ENCODE measurements at regions not wholly inside any gene's neighbourhood (a gene's known extent, or its start where the extent isn't known, plus 50 kb on each side); places are given as distances from the start of the nearest gene placed in this dataset.

GRCh38 chr21:26684889-26685288 lies 111.8 kb upstream of the CYYR1 start:
- H4K8ac ChIP-seq (ENCODE audit: low read depth in 2 of 2, low read length in 2 of 2) = no peak overlapping the region
- no CpG with 5 or more reads among the region's 4 CpGs for WGBS, 2 experiments (ENCODE audit: extremely low coverage in 2 of 2, insufficient read length in 1 of 2)
- intact Hi-C loops (cut with micrococcal nuclease) = no loop called here

More at GRCh38 chr21:26684889-26685288, 111.8 kb upstream of the CYYR1 start:
- H3K4me2 ChIP-seq (ENCODE audit: low read depth, low read length) = no peak overlapping the region
- ATAC-seq (ENCODE audit: low read depth) (no peak), DNase-seq (no peak)
- no peak overlapping the region for H3K4me3 ChIP-seq (ENCODE audit: insufficient read depth, low read depth, low read length)
- no peak overlapping the region for H3K18ac ChIP-seq (ENCODE audit: low read depth, low read length)
- no peaks in the 10 kb centered on the region for H3K36me3 ChIP-seq (ENCODE audit: control insufficient read depth, insufficient read depth, low read length)
- H2AK9ac ChIP-seq (replicated peaks; ENCODE audit: low read depth, low read length, poor library complexity) = no peak overlapping the region
- H3K79me1 ChIP-seq (ENCODE audit: low read depth in 1 of 2, low read length in 2 of 2) = no peaks in the 10 kb centered on the region
- no peaks in the 10 kb centered on the region for H4K20me1 ChIP-seq (ENCODE audit: insufficient read depth, low read length)
- no peaks in the 10 kb centered on the region for H3K27me3 ChIP-seq (ENCODE audit: control insufficient read depth, insufficient read depth, low read length)
- H3K27ac ChIP-seq (ENCODE audit: insufficient read depth, low read length) = no peak overlapping the region
- H2BK20ac ChIP-seq (ENCODE audit: low read depth, low read length) = no peak overlapping the region
- no peak overlapping the region for H2AFZ ChIP-seq (replicated peaks; ENCODE audit: low read length, poor library complexity)
- H3K56ac ChIP-seq (ENCODE audit: extremely low read depth, insufficient read depth, low read length) = no peak overlapping the region
- H3K4me1 ChIP-seq (ENCODE audit: control insufficient read depth, insufficient read depth, low read length) = no peaks in the 10 kb centered on the region
- no peak overlapping the region for H3K23ac ChIP-seq (ENCODE audit: low read depth, low read length)
- dilution Hi-C loops (cut with HindIII; ENCODE audit: low sequenced_read_pairs, unreplicated experiment) = no loop called here
- POLR2A ChIA-PET (ENCODE audit: unreplicated experiment) = no interaction called here
- H3K14ac ChIP-seq (replicated peaks; ENCODE audit: low read depth, low read length) = no peak overlapping the region
- TF ChIP-seq, protein P1, sequence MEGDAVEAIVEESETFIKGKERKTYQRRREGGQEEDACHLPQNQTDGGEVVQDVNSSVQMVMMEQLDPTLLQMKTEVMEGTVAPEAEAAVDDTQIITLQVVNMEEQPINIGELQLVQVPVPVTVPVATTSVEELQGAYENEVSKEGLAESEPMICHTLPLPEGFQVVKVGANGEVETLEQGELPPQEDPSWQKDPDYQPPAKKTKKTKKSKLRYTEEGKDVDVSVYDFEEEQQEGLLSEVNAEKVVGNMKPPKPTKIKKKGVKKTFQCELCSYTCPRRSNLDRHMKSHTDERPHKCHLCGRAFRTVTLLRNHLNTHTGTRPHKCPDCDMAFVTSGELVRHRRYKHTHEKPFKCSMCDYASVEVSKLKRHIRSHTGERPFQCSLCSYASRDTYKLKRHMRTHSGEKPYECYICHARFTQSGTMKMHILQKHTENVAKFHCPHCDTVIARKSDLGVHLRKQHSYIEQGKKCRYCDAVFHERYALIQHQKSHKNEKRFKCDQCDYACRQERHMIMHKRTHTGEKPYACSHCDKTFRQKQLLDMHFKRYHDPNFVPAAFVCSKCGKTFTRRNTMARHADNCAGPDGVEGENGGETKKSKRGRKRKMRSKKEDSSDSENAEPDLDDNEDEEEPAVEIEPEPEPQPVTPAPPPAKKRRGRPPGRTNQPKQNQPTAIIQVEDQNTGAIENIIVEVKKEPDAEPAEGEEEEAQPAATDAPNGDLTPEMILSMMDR (conservative IDR thresholded peaks at IDR 0.05; ENCODE audit: low read depth, low read length) = no peak
- no peak for TF ChIP-seq FOS (IDR thresholded peaks at IDR 0.05; ENCODE audit: low read depth, low read length)
- TF ChIP-seq RCOR1 (IDR thresholded peaks at IDR 0.05; ENCODE audit: insufficient replicate concordance, low read length) = no peak
- TF ChIP-seq CHD1 (IDR thresholded peaks at IDR 0.05; ENCODE audit: low read depth, low read length) = no peak
- no peak for TF ChIP-seq RFX5 (IDR thresholded peaks at IDR 0.05; ENCODE audit: low read depth, low read length)
- TF ChIP-seq MXI1 (IDR thresholded peaks at IDR 0.05; ENCODE audit: borderline replicate concordance, low read depth, low read length) = no peak
- TF ChIP-seq POLR2A (IDR thresholded peaks at IDR 0.05; ENCODE audit: low read depth, low read length) = no peak
- TF ChIP-seq, protein P2, sequence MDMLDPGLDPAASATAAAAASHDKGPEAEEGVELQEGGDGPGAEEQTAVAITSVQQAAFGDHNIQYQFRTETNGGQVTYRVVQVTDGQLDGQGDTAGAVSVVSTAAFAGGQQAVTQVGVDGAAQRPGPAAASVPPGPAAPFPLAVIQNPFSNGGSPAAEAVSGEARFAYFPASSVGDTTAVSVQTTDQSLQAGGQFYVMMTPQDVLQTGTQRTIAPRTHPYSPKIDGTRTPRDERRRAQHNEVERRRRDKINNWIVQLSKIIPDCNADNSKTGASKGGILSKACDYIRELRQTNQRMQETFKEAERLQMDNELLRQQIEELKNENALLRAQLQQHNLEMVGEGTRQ (IDR thresholded peaks at IDR 0.05; ENCODE audit: low read depth, low read length) = no peak
- no peak for TF ChIP-seq SMC3 (IDR thresholded peaks at IDR 0.05; ENCODE audit: low read depth, low read length)
- no peak for TF ChIP-seq NFE2L2 (IDR thresholded peaks at IDR 0.05; ENCODE audit: low read depth, low read length)
- no peak for TF ChIP-seq MAZ (IDR thresholded peaks at IDR 0.05; ENCODE audit: borderline replicate concordance, low read depth, low read length)
- no peak for TF ChIP-seq CEBPB (IDR thresholded peaks at IDR 0.05; ENCODE audit: low read depth, low read length)
- TF ChIP-seq BHLHE40 (IDR thresholded peaks at IDR 0.05; ENCODE audit: low read depth, low read length) = no peak
- TF ChIP-seq MAFK (IDR thresholded peaks at IDR 0.05; ENCODE audit: low read depth, low read length) = no peak
- in situ Hi-C loops (cut with MboI; ENCODE audit: low sequenced_read_pairs) = no loop called here
- no peak overlapping the region for H2BK5ac ChIP-seq (ENCODE audit: low read depth, low read length, poor library complexity, severe bottlenecking)
- no peak overlapping the region for H2BK120ac ChIP-seq (ENCODE audit: low read depth, low read length)
- no peak overlapping the region for H4K5ac ChIP-seq (ENCODE audit: low read depth, low read length)
- H4K91ac ChIP-seq (ENCODE audit: insufficient read depth, low read depth, low read length) = no peak overlapping the region
- H2AK5ac ChIP-seq (ENCODE audit: low read depth, low read length) = no peak overlapping the region
- no peak overlapping the region for H3K4ac ChIP-seq (ENCODE audit: low read depth, low read length)
- no peaks in the 10 kb centered on the region for H3K9me1 ChIP-seq (ENCODE audit: insufficient read depth, low read length)
- H3K9me3 ChIP-seq (ENCODE audit: control insufficient read depth, insufficient read depth, low read length) = no peaks in the 10 kb centered on the region; the same call in 1 of the 2 replicates
- no peak overlapping the region for H2BK15ac ChIP-seq (ENCODE audit: low read depth, low read length)
- CTCF ChIA-PET = no interaction called here
- BruUV-seq (replicated peaks) = no TSS peak
- H3K9ac ChIP-seq (ENCODE audit: low read depth, low read length) = no peak overlapping the region
